ENCODE measurements at regions not wholly inside any gene's neighbourhood (a gene's known extent, or its start where the extent isn't known, plus 50 kb on each side); places are given as distances from the start of the nearest gene placed in this dataset.
"Not testable (repeated sequence)": the region's sequence is repeated elsewhere in the genome, so short reads cannot be mapped to it uniquely, and the experiment has no call there.

GRCh38 chr4:159420162-159421057 lies 317.5 kb downstream of the RAPGEF2 start:
- no peak for DNase-seq (ENCODE audit: low read depth)
- H3K4me3 ChIP-seq (ENCODE audit: low read depth, low read length) = no peak overlapping the region
- in situ Hi-C loops (cut with HindIII; ENCODE audit: low sequenced_read_pairs) = no loop called here
- TF ChIP-seq CTCF (IDR thresholded peaks at IDR 0.05; ENCODE audit: low read depth, low read length, missing control alignments) = no peak

GRCh38 chr4:159421058-159421419 lies 318.2 kb downstream of the RAPGEF2 start:
- in situ Hi-C loops (cut with HindIII; ENCODE audit: low sequenced_read_pairs); DNase-seq (ENCODE audit: low read depth); H3K4me3 ChIP-seq (ENCODE audit: low read depth, low read length): not testable (repeated sequence)

- TF ChIP-seq CTCF (IDR thresholded peaks at IDR 0.05; ENCODE audit: low read depth, low read length, missing control alignments) = no peak
- H3K4me3 ChIP-seq (ENCODE audit: low read depth, low read length) = no peak overlapping the region
- no peak for DNase-seq (ENCODE audit: low read depth)
- in situ Hi-C loops (cut with HindIII; ENCODE audit: low sequenced_read_pairs) = no loop called here
Observed at GRCh38 chr4:159422019-159422418, 319.1 kb downstream of the RAPGEF2 start.

- H3K4me3 ChIP-seq (ENCODE audit: low read depth, low read length) = no peak overlapping the region
- no peak for TF ChIP-seq CTCF (IDR thresholded peaks at IDR 0.05; ENCODE audit: low read depth, low read length, missing control alignments)
- in situ Hi-C loops (cut with HindIII; ENCODE audit: low sequenced_read_pairs) = no loop called here
- no peak for DNase-seq (ENCODE audit: low read depth)
Observed at GRCh38 chr4:159422626-159423025, 319.7 kb downstream of the RAPGEF2 start.

- in situ Hi-C loops (cut with HindIII; ENCODE audit: low sequenced_read_pairs) = no loop called here
- no peak for TF ChIP-seq CTCF (IDR thresholded peaks at IDR 0.05; ENCODE audit: low read depth, low read length, missing control alignments)
- no peak overlapping the region for H3K4me3 ChIP-seq (ENCODE audit: low read depth, low read length)
- DNase-seq (ENCODE audit: low read depth) = no peak
Observed at GRCh38 chr4:159425737-159426305, 322.9 kb downstream of the RAPGEF2 start.

GRCh38 chr4:159428293-159428692 lies 325.4 kb downstream of the RAPGEF2 start:
- in situ Hi-C loops (cut with HindIII; ENCODE audit: low sequenced_read_pairs) = no loop called here
- no peak for TF ChIP-seq CTCF (IDR thresholded peaks at IDR 0.05; ENCODE audit: low read depth, low read length, missing control alignments)
- no peak overlapping the region for H3K4me3 ChIP-seq (ENCODE audit: low read depth, low read length)
- DNase-seq (ENCODE audit: low read depth) = no peak

Measured in astrocyte of the cerebellum (primary cell).